B cell (primary cell): ENCODE measurements at regions not wholly inside any gene's neighbourhood (a gene's known extent, or its start where the extent isn't known, plus 50 kb on each side); places are given as distances from the start of the nearest gene placed in this dataset.

ENCODE experiments used
- ATAC-seq: fragments of 200-7000 bp; cut with Tn5 transposase; one replicate; pipeline ENCODE4 v1.10.0; 2021; ENCODE audit warnings: low read depth, mild to moderate bottlenecking, moderate number of reproducible peaks, moderate library complexity
- CTCF ChIA-PET: fragments of 350-600 bp; sonication (Branson Sonifier 250); formaldehyde crosslinking; loops from one replicate; lab custom pipeline; 2021; ENCODE audit warnings: antibody characterized with exemption, inconsistent platforms; lab: Charles Lee
- POLR2A ChIA-PET: fragments of 350-600 bp; sonication (Branson Sonifier 250); formaldehyde crosslinking; loops from one replicate; lab custom pipeline; 2021; ENCODE audit warnings: antibody characterized with exemption; lab: Charles Lee
- DNase-seq: peaks from one replicate; pipeline ENCODE4 v3.0.0; 2013
- H2AFZ ChIP-seq: 2 replicates; pipeline ENCODE4 v1.6.1; 2012; ENCODE audit warnings: mild to moderate bottlenecking, low read depth, low read length; ENCODE audit not compliant: insufficient read depth, poor library complexity, severe bottlenecking
- H3K27ac ChIP-seq, 2 donors: 1 replicate in 1 of 2; 2 replicates in 1 of 2; pipeline ENCODE4 v1.5.1; 2012 to 2013; ENCODE audit warnings: low read length in 2 of 2, mild to moderate bottlenecking in 2 of 2, moderate library complexity in 1 of 2
- H3K27me3 ChIP-seq, 4 experiments: fragments of 200-600 bp in 1 of 4; sonication (generic) in 1 of 4; replicated peaks in 1 of 4; 1 replicate in 2 of 4; 2 replicates in 2 of 4; pipeline versions ENCODE4 v1.6.1 to v1.7.0; 2013 to 2016; ENCODE audit warnings: low read length in 3 of 4, mild to moderate bottlenecking in 2 of 4, mixed read lengths in 1 of 4, moderate library complexity in 1 of 4; ENCODE audit not compliant: insufficient read depth in 4 of 4, control insufficient read depth in 3 of 4; ENCODE audit errors: control extremely low read depth in 1 of 4
- H3K36me3 ChIP-seq, 2 experiments: replicated peaks in 1 of 2; 1 replicate in 1 of 2; 2 replicates in 1 of 2; pipeline versions ENCODE4 v1.6.1 to v1.7.1; 2013; ENCODE audit warnings: low read length in 1 of 2; ENCODE audit not compliant: insufficient read depth in 2 of 2, control insufficient read depth in 1 of 2; ENCODE audit errors: control extremely low read depth in 1 of 2, extremely low read depth in 1 of 2
- H3K4me1 ChIP-seq, 2 donors: fragments of 200-600 bp in 1 of 2; sonication (generic) in 1 of 2; 1 replicate in 1 of 2; 2 replicates in 1 of 2; pipeline versions ENCODE4 v1.5.1 to v1.6.1; 2013 to 2017; ENCODE audit warnings: low read length in 2 of 2; ENCODE audit not compliant: control insufficient read depth in 2 of 2, insufficient read depth in 2 of 2
- H3K4me2 ChIP-seq: replicated peaks from 2 replicates; pipeline ENCODE3; 2012; ENCODE audit warnings: mild to moderate bottlenecking, low read depth, low read length; ENCODE audit not compliant: poor library complexity, severe bottlenecking
- H3K4me3 ChIP-seq, 5 experiments: fragments of 200-600 bp in 1 of 5; sonication (generic) in 1 of 5; 1 replicate in 3 of 5; 2 replicates in 2 of 5; pipeline versions ENCODE4 v1.5.1 to v1.7.0; 2011 to 2016; ENCODE audit warnings: low read length in 4 of 5, mild to moderate bottlenecking in 4 of 5, low read depth in 2 of 5, control low read depth in 1 of 5, moderate library complexity in 1 of 5; ENCODE audit not compliant: insufficient read depth in 1 of 5; ENCODE audit errors: control extremely low read depth in 1 of 5, extremely low read depth in 1 of 5
- H3K79me2 ChIP-seq: fragments of 200-600 bp; sonication (generic); one replicate; pipeline ENCODE4 v1.6.0; 2016; ENCODE audit warnings: low read length; ENCODE audit not compliant: control insufficient read depth, insufficient read depth
- H3K9ac ChIP-seq: fragments of 200-600 bp; sonication (generic); 2 replicates; pipeline ENCODE4 v1.6.1; 2017; ENCODE audit warnings: mild to moderate bottlenecking, low read length, moderate library complexity
- H3K9me3 ChIP-seq, 3 donors: one replicate each; pipeline versions ENCODE4 v1.6.1 to v1.7.1; 2013; ENCODE audit warnings: low read length in 2 of 3; ENCODE audit not compliant: control insufficient read depth in 2 of 3, insufficient read depth in 1 of 3; ENCODE audit errors: control extremely low read depth in 1 of 3
- H4K20me1 ChIP-seq: 2 replicates; pipeline ENCODE4 v1.6.0; 2012; ENCODE audit warnings: mild to moderate bottlenecking, low read length; ENCODE audit not compliant: insufficient read depth, control insufficient read depth, poor library complexity, severe bottlenecking
- H3K27ac Mint-ChIP-seq: one replicate; pipeline ENCODE4 v1.8.0; 2021; ENCODE audit warnings: mixed read lengths
- H3K27me3 Mint-ChIP-seq: one replicate; pipeline ENCODE4 v1.8.0; 2021; ENCODE audit warnings: mixed read lengths
- H3K4me1 Mint-ChIP-seq: one replicate; pipeline ENCODE4 v1.8.0; 2021; ENCODE audit warnings: mixed read lengths
- H3K4me3 Mint-ChIP-seq: one replicate; pipeline ENCODE4 v1.8.0; 2021; ENCODE audit warnings: mixed read lengths
- H3K9me3 Mint-ChIP-seq: one replicate; pipeline ENCODE4 v1.8.0; 2022; ENCODE audit warnings: mixed read lengths; ENCODE audit not compliant: insufficient read depth
- CTCF ChIP-seq: fragments of 200-600 bp; IDR thresholded peaks from one replicate; pipeline ENCODE4 v1.8.0; 2022; ENCODE audit warnings: antibody characterized with exemption, mild to moderate bottlenecking
- EZH2 ChIP-seq: IDR thresholded peaks from 2 replicates; pipeline ENCODE4 v1.6.1; 2012; ENCODE audit warnings: borderline replicate concordance, low read depth, mild to moderate bottlenecking, moderate library complexity, low read length; ENCODE audit not compliant: insufficient read depth, poor library complexity, severe bottlenecking
- WGBS: methylation state at CpG from one replicate; pipeline ENCODE4 v1.1.5; 2013; ENCODE audit warnings: missing lambda C conversion rate; ENCODE audit not compliant: insufficient coverage; 5-methylcytosine and 5-hydroxymethylcytosine counted together
- intact Hi-C: fragments of 100-400 bp; cut with micrococcal nuclease; formaldehyde crosslinking; loops from one replicate; pipeline ENCODE4 v1.10.0; 2022

GRCh38 chr1:222991908-222992307, 151.1 kb downstream of the TLR5 start:
- Histone ChIP-seq H3K79me2 (no peaks in the 10 kb centered on the region), H2AFZ (no peak overlapping the region), H3K27ac (no peak overlapping the region), H3K27me3 (no peaks in the 10 kb centered on the region), H3K4me1 (no peaks in the 10 kb centered on the region), H4K20me1 (no peaks in the 10 kb centered on the region), H3K36me3 (peaks cover 0 to 31% of the 10 kb centered on the region in 2 experiments), H3K4me2 (no peak overlapping the region), H3K9me3 (no peaks in the 10 kb centered on the region), H3K9ac (no peak overlapping the region), H3K4me3 (no peak overlapping the region)
- ChIA-PET POLR2A (no interaction called here), CTCF (interaction anchor here (0.5 kb wide), 1 partner anchor 194 kb away, joined by 4 read pairs; no protein-coding TSS in a partner anchor)
- intact Hi-C loops = no loop called here
- Mint-ChIP-seq H3K4me1 (peaks cover 13% of the 10 kb centered on the region), H3K27ac (no peak overlapping the region), H3K9me3 (no peaks in the 10 kb centered on the region), H3K27me3 (no peaks in the 10 kb centered on the region), H3K4me3 (no peak overlapping the region)
- TF ChIP-seq CTCF = no peak
- TF ChIP-seq EZH2 = no peak
- ATAC-seq (no peak), DNase-seq (no peak)
- 98% methylated on average over 6 of the region's 7 CpGs for WGBS

DNA sequence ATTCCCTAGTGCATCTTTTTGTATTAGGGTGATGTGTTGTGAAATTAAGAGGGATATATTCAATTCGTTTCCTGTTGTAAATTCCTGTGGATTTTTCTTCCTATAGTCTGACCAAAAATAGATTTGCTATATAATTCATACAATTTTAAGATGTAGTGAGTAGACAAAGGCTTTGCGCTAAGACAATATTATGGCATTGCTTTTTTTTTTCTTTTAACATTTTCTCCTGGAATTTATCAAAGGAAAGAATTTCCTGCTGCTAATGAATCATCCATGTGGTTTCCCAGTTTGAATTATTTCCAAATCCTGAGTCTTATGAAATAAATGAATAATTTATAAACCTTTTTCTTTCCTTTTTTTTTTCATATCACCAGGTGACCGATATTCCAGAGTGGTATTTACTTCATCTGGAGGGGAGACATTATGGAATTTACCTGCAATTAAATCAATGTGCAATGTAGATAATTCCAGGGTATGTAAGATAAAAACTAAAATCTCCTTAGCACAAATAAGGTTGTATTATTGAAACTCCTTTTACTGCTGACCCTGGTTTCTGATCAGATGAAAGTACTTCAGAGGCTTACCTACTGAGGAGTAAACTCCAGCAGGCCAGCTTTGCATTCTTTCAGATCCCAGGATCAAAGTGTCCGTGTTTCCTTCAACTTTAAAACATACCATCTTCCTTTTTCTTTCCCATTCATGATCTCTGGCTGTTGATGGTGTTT, 148.4 kb downstream of the TLR5 start:
- Histone ChIP-seq H3K4me3 (no peak overlapping the region), H4K20me1 (no peaks in the 10 kb centered on the region), H3K36me3 (peaks cover 0 to 31% of the 10 kb centered on the region in 2 experiments), H3K4me1 (no peaks in the 10 kb centered on the region), H3K79me2 (no peaks in the 10 kb centered on the region), H3K9me3 (no peaks in the 10 kb centered on the region), H3K9ac (no peak overlapping the region), H3K27me3 (no peaks in the 10 kb centered on the region), H3K4me2 (no peak overlapping the region), H3K27ac (no peak overlapping the region), H2AFZ (no peak overlapping the region)
- Mint-ChIP-seq H3K4me3 (no peak overlapping the region), H3K4me1 (peaks cover 1% of the 10 kb centered on the region), H3K9me3 (no peaks in the 10 kb centered on the region), H3K27ac (no peak overlapping the region), H3K27me3 (no peaks in the 10 kb centered on the region)
- ChIA-PET POLR2A (no interaction called here), CTCF (interaction anchor here (0.9 kb wide), 1 partner anchor 266 kb away, joined by 3 read pairs; no protein-coding TSS in a partner anchor)
- intact Hi-C loops = no loop called here
- no CpG with 5 or more reads among the region's 4 CpGs for WGBS
- TF ChIP-seq EZH2 (no peak), CTCF (no peak)
- ATAC-seq (no peak), DNase-seq (no peak)
